ENCODE measurements at regions not wholly inside any gene's neighbourhood (a gene's known extent, or its start where the extent isn't known, plus 50 kb on each side); places are given as distances from the start of the nearest gene placed in this dataset.

DNA sequence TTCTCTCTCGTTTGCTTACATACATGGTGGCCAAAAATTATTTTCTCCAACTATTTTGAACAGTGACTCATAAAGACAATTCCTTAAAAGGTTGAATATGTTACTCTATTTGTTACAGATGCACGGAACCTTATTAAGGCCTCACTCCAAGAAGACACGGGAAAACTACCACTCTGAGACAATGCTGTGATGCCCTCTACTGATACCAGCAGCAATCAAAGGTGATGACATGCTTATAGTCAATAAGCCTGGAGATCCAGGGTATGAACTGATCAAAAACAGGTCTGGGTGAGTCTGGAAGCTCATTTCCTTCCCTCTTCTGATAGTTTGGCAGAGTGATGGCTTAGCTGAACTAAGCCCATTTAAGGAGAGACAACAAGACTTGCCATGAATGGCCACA is 563.0 kb downstream of the LRRIQ3 start:
- peaks cover 8% of the 10 kb centered on the region for H3K4me1 Mint-ChIP-seq
- Histone ChIP-seq H3K27ac (ENCODE audit: low read depth in 1 of 2, low read length in 2 of 2) (no peak overlapping the region), H4K20me1 (ENCODE audit: insufficient read depth, low read length) (no peaks in the 10 kb centered on the region), H3K4me3 (replicated peaks in 1 of 3; ENCODE audit: low read depth in 2 of 3, low read length in 3 of 3) (no peak overlapping the region), H3K36me3 (replicated peaks in 1 of 2; ENCODE audit: control insufficient read depth in 1 of 2, insufficient read depth in 2 of 2, low read length in 2 of 2) (no peaks in the 10 kb centered on the region), H3K4me1 (ENCODE audit: control insufficient read depth in 1 of 2, insufficient read depth in 2 of 2, low read length in 2 of 2) (peaks cover 10 to 12% of the 10 kb centered on the region in 2 donors), H3K79me2 (ENCODE audit: insufficient read depth, low read length) (no peaks in the 10 kb centered on the region), H3K4me2 (replicated peaks; ENCODE audit: extremely low read depth, low read length, poor library complexity, severe bottlenecking) (no peak overlapping the region), H3K9me3 (replicated peaks in 1 of 2; ENCODE audit: control insufficient read depth in 1 of 2, insufficient read depth in 1 of 2, low read length in 2 of 2) (no peaks in the 10 kb centered on the region), H2AFZ (ENCODE audit: insufficient read depth, low read depth, low read length, poor library complexity, severe bottlenecking) (no peak overlapping the region), H3K9ac (ENCODE audit: insufficient read depth, low read length, poor library complexity, severe bottlenecking) (no peak overlapping the region), H3K27me3 (ENCODE audit: control insufficient read depth in 2 of 2, insufficient read depth in 2 of 2, low read length in 2 of 2) (no peaks in the 10 kb centered on the region)
- no peaks in the 10 kb centered on the region for H3K36me3 Mint-ChIP-seq
- H3K4me3 Mint-ChIP-seq: no peak overlapping the region
- intact Hi-C loops (cut with micrococcal nuclease): no loop called here
- WGBS (ENCODE audit: insufficient coverage): 100% methylated on average over 2 of the region's 3 CpGs
- no peak for DNase-seq
- no peak for TF ChIP-seq CTCF (IDR thresholded peaks at IDR 0.05)
- no peaks in the 10 kb centered on the region for H3K27me3 Mint-ChIP-seq (ENCODE audit: low read depth in 3 of 3)
- H3K9me3 Mint-ChIP-seq: peaks cover 0 to 6% (median 0%) of the 10 kb centered on the region in 7 donors
- H3K27ac Mint-ChIP-seq: no peak overlapping the region

GRCh38 chr1:73627723-73628122 is 570.3 kb downstream of the LRRIQ3 start:
- H3K4me1 ChIP-seq (ENCODE audit: control insufficient read depth in 1 of 2, insufficient read depth in 2 of 2, low read length in 2 of 2): no peaks in the 10 kb centered on the region
- DNase-seq: no peak
- no peak overlapping the region for H3K27ac ChIP-seq (ENCODE audit: low read depth in 1 of 2, low read length in 2 of 2)
- no peaks in the 10 kb centered on the region for H3K27me3 ChIP-seq (ENCODE audit: control insufficient read depth in 2 of 2, insufficient read depth in 2 of 2, low read length in 2 of 2)
- Mint-ChIP-seq H3K4me3 (no peak overlapping the region), H3K9me3 (peaks cover 4 to 18% (median 10%) of the 10 kb centered on the region in 7 donors), H3K27ac (no peak overlapping the region), H3K4me1 (no peaks in the 10 kb centered on the region), H3K36me3 (no peaks in the 10 kb centered on the region), H3K27me3 (ENCODE audit: low read depth in 3 of 3) (no peaks in the 10 kb centered on the region)
- intact Hi-C loops (cut with micrococcal nuclease): no loop called here
- no peak overlapping the region for H3K9ac ChIP-seq (ENCODE audit: insufficient read depth, low read length, poor library complexity, severe bottlenecking)
- H4K20me1 ChIP-seq (ENCODE audit: insufficient read depth, low read length): no peaks in the 10 kb centered on the region
- H3K36me3 ChIP-seq (replicated peaks in 1 of 2; ENCODE audit: control insufficient read depth in 1 of 2, insufficient read depth in 2 of 2, low read length in 2 of 2): no peaks in the 10 kb centered on the region
- TF ChIP-seq CTCF (IDR thresholded peaks at IDR 0.05): no peak
- H2AFZ ChIP-seq (ENCODE audit: insufficient read depth, low read depth, low read length, poor library complexity, severe bottlenecking): no peak overlapping the region
- H3K4me2 ChIP-seq (replicated peaks; ENCODE audit: extremely low read depth, low read length, poor library complexity, severe bottlenecking): no peak overlapping the region
- H3K79me2 ChIP-seq (ENCODE audit: insufficient read depth, low read length): no peaks in the 10 kb centered on the region
- H3K4me3 ChIP-seq (replicated peaks in 1 of 3; ENCODE audit: low read depth in 2 of 3, low read length in 3 of 3): no peak overlapping the region
- peaks cover 0 to 16% of the 10 kb centered on the region in 2 donors for H3K9me3 ChIP-seq (replicated peaks in 1 of 2; ENCODE audit: control insufficient read depth in 1 of 2, insufficient read depth in 1 of 2, low read length in 2 of 2)
